SU-DHL-6 (cell line): ENCODE measurements at regions not wholly inside any gene's neighbourhood (a gene's known extent, or its start where the extent isn't known, plus 50 kb on each side); places are given as distances from the start of the nearest gene placed in this dataset.

ENCODE experiments used
- H2AFZ ChIP-seq: fragments of 200-600 bp; sonication (generic); 2 replicates; pipeline ENCODE4 v1.6.1; 2014; ENCODE audit warnings: low read depth, mild to moderate bottlenecking, moderate library complexity, mixed read lengths, antibody characterized with exemption, low read length; ENCODE audit not compliant: severe bottlenecking
- H3F3A ChIP-seq: fragments of 200-600 bp; shearing (Covaris generic); 2 replicates; pipeline ENCODE4 v1.6.0; 2016; ENCODE audit warnings: antibody characterized with exemption, mild to moderate bottlenecking; ENCODE audit not compliant: insufficient read depth
- H3K27ac ChIP-seq: fragments of 200-600 bp; sonication (generic); 2 replicates; pipeline ENCODE4 v1.5.1; 2016; ENCODE audit warnings: low read depth, mild to moderate bottlenecking, low read length, moderate library complexity, mixed read lengths
- H3K27me3 ChIP-seq: fragments of 200-600 bp; sonication (generic), shearing (Covaris generic); 2 replicates; pipeline ENCODE4 v1.6.0; 2014; ENCODE audit warnings: mild to moderate bottlenecking, low read length
- H3K36me3 ChIP-seq: fragments of 200-600 bp; sonication (generic); 2 replicates; pipeline ENCODE4 v1.6.1; 2014; ENCODE audit warnings: mild to moderate bottlenecking, low read length, mixed read lengths
- H3K4me2 ChIP-seq: fragments of 300-600, 200-600 bp; shearing (Covaris generic), sonication (generic); 2 replicates; pipeline ENCODE4 v1.6.0; 2014; ENCODE audit warnings: low read length, low read depth, mild to moderate bottlenecking; ENCODE audit not compliant: poor library complexity, severe bottlenecking
- H3K4me3 ChIP-seq: fragments of 200-600 bp; sonication (generic); 2 replicates; pipeline ENCODE4 v1.5.1; 2014; ENCODE audit warnings: antibody characterized with exemption, low read length, mild to moderate bottlenecking, mixed read lengths; ENCODE audit not compliant: insufficient read depth, poor library complexity, severe bottlenecking
- H3K79me2 ChIP-seq: fragments of 200-600 bp; sonication (generic); 2 replicates; pipeline ENCODE4 v1.6.1; 2014; ENCODE audit warnings: mild to moderate bottlenecking, low read length, moderate library complexity; ENCODE audit not compliant: insufficient read depth
- H3K9ac ChIP-seq: fragments of 200-600 bp; sonication (generic); 2 replicates; pipeline ENCODE4 v1.7.0; 2014; ENCODE audit warnings: mild to moderate bottlenecking, low read length
- H3K9me2 ChIP-seq: fragments of 200-600 bp; sonication (generic); replicated peaks from 2 replicates; pipeline ENCODE4 v1.6.1; 2014; ENCODE audit warnings: low read length; ENCODE audit not compliant: insufficient read depth
- H3K9me3 ChIP-seq: fragments of 200-600 bp; sonication (generic); 2 replicates; pipeline ENCODE4 v1.6.1; 2014; ENCODE audit warnings: low read length, mixed read lengths; ENCODE audit not compliant: insufficient read depth
- H4K20me1 ChIP-seq: fragments of 200-600 bp; sonication (generic); 2 replicates; pipeline ENCODE4 v1.6.1; 2014; ENCODE audit warnings: low read depth, mild to moderate bottlenecking, antibody characterized with exemption, low read length, moderate library complexity, mixed read lengths
- EZH2phosphoT487 ChIP-seq: fragments of 200-600 bp; sonication (generic), shearing (Covaris generic); conservative IDR thresholded peaks from 2 replicates; pipeline ENCODE4 v1.6.1; 2018; ENCODE audit warnings: mild to moderate bottlenecking, antibody characterized with exemption, low read length, moderate library complexity, mixed read lengths
- TF ChIP-seq, protein P1 (sequence below): fragments of 200-600 bp; sonication (generic); IDR thresholded peaks from one replicate; pipeline ENCODE4 v1.5.1; 2017; ENCODE audit warnings: antibody characterized with exemption, mild to moderate bottlenecking, low read length, moderate library complexity; ENCODE audit not compliant: insufficient read depth, poor library complexity, severe bottlenecking

DNA sequence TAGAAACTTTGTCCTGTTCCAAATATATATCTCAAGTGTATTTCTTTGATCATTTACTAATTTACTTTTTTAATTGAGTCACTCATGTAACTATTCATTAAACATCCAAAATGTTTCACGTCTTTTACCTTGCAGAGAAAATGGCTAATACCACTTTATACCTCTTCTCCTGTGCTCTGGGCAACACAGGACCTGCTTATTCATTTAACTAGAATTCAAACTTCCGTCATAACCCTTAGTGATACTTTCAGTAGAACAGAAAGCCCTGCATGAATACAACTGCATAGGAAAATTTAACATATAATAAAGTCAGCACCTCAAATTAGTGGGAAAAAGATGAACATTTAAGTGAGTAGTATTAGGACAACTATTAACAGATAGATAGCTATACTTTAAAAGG lies 205.2 kb downstream of the MREG start:
- Histone ChIP-seq H2AFZ (no peak overlapping the region), H4K20me1 (no peaks in the 10 kb centered on the region), H3K9me3 (no peaks in the 10 kb centered on the region), H3K4me3 (no peak overlapping the region), H3K4me2 (no peak overlapping the region), H3K36me3 (no peaks in the 10 kb centered on the region), H3K27ac (no peak overlapping the region), H3K9me2 (no peaks in the 10 kb centered on the region), H3K9ac (no peak overlapping the region), H3K27me3 (no peaks in the 10 kb centered on the region), H3F3A (0 out of 2 replicates have a peak, but pooled peaks cover 3% of the 10 kb centered on the region), H3K79me2 (no peaks in the 10 kb centered on the region)
- TF ChIP-seq, protein P1, sequence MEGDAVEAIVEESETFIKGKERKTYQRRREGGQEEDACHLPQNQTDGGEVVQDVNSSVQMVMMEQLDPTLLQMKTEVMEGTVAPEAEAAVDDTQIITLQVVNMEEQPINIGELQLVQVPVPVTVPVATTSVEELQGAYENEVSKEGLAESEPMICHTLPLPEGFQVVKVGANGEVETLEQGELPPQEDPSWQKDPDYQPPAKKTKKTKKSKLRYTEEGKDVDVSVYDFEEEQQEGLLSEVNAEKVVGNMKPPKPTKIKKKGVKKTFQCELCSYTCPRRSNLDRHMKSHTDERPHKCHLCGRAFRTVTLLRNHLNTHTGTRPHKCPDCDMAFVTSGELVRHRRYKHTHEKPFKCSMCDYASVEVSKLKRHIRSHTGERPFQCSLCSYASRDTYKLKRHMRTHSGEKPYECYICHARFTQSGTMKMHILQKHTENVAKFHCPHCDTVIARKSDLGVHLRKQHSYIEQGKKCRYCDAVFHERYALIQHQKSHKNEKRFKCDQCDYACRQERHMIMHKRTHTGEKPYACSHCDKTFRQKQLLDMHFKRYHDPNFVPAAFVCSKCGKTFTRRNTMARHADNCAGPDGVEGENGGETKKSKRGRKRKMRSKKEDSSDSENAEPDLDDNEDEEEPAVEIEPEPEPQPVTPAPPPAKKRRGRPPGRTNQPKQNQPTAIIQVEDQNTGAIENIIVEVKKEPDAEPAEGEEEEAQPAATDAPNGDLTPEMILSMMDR, result no peak
- no peak for TF ChIP-seq EZH2phosphoT487

DNA sequence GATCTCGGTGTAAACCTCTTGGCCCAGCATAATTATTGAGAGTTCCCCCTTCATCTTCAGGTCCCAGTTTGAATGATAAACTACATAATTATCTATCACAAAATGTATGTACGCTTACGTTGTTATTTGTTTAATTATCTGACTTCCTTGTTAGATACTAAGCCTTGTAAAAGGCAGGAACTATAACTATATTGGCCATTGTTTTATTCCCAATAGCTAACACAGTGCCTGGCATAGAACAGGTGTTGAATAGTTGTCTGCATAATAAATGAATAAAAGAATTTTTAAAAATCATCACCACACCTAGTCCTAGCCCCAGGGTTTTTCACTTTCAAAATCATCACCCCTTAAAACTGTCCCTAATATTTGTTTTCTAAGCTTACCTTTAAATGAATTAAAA lies 207.9 kb downstream of the MREG start:
- TF ChIP-seq EZH2phosphoT487, result no peak
- TF ChIP-seq, protein P1, result no peak
- no peaks in the 10 kb centered on the region for H3K79me2 ChIP-seq
- no peaks in the 10 kb centered on the region for H3K9me2 ChIP-seq
- no peaks in the 10 kb centered on the region for H4K20me1 ChIP-seq
- H3F3A ChIP-seq, result no peaks in the 10 kb centered on the region
- no peak overlapping the region for H3K9ac ChIP-seq
- H3K9me3 ChIP-seq, result no peaks in the 10 kb centered on the region
- no peak overlapping the region for H3K4me2 ChIP-seq
- no peak overlapping the region for H3K27ac ChIP-seq
- no peaks in the 10 kb centered on the region for H3K27me3 ChIP-seq
- no peaks in the 10 kb centered on the region for H3K36me3 ChIP-seq
- no peak overlapping the region for H3K4me3 ChIP-seq
- H2AFZ ChIP-seq, result no peak overlapping the region

DNA sequence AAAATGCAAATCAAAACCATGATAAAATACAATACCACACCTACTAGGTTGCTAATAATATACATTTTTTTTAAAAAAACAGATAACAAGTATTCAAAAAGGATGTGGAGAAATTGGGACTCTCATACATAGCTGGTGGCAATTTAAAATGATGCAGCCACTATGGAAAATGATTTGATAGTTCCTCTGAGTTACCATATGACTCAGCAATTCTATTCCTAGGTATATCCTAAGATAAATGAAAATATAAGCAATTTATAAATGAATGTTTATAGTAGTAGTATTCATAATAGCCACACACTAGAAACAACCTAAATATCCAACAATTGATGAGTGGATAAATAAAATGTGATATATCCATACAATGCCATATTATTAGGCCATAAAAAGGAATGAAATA lies 210.2 kb downstream of the MREG start:
- Histone ChIP-seq H3K9me3 (no peaks in the 10 kb centered on the region), H3K9ac (no peak overlapping the region), H3K27me3 (no peaks in the 10 kb centered on the region), H4K20me1 (no peaks in the 10 kb centered on the region), H3K4me3 (no peak overlapping the region), H3K36me3 (no peaks in the 10 kb centered on the region), H2AFZ (no peak overlapping the region), H3K9me2 (no peaks in the 10 kb centered on the region), H3K27ac (no peak overlapping the region), H3F3A (no peaks in the 10 kb centered on the region), H3K79me2 (no peaks in the 10 kb centered on the region), H3K4me2 (no peak overlapping the region)
- TF ChIP-seq EZH2phosphoT487, result no peak
- TF ChIP-seq, protein P1, result no peak
